ENCODE measurements at regions not wholly inside any gene's neighbourhood (a gene's known extent, or its start where the extent isn't known, plus 50 kb on each side); places are given as distances from the start of the nearest gene placed in this dataset.

DNA sequence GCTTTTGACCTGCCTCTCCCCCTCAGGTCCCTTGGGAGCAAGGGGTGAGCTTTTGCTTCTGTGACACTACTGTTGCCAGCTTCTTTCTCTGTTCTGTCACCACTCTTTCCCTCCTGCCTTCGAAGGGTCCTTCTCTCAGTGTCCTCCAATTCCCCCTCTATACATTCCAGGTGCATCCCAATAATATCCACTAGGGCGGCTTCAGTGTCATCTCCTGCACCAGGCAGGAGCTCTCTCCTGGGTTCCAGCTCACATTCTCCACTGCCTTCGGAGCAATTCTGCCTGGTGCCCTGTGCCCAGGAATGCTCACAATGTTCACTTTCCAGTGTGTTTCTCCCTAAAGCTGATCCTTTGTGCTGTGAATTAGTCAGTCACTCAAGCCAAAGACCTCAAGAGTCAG lies 83.9 kb upstream of the CXCL14 start (continued):
- TF ChIP-seq ZNF70 (CRISPR knock-in tag; IDR thresholded peaks at IDR 0.05) (no peak), ZNF8 (CRISPR knock-in tag; IDR thresholded peaks at IDR 0.05) (no peak), TCF4 (CRISPR knock-in tag; IDR thresholded peaks at IDR 0.05; ENCODE audit: borderline replicate concordance) (no peak), RARB (CRISPR knock-in tag; IDR thresholded peaks at IDR 0.05) (no peak), TOX (CRISPR knock-in tag; IDR thresholded peaks at IDR 0.05; ENCODE audit: borderline replicate concordance) (no peak), ARNTL (CRISPR knock-in tag; IDR thresholded peaks at IDR 0.05; ENCODE audit: borderline replicate concordance, low read depth) (no peak), OSR1 (CRISPR knock-in tag; IDR thresholded peaks at IDR 0.05) (no peak), ZFP30 (CRISPR knock-in tag; IDR thresholded peaks at IDR 0.05) (no peak), CSDC2 (CRISPR knock-in tag; IDR thresholded peaks at IDR 0.05) (no peak)
- TF ChIP-seq, protein P1, sequence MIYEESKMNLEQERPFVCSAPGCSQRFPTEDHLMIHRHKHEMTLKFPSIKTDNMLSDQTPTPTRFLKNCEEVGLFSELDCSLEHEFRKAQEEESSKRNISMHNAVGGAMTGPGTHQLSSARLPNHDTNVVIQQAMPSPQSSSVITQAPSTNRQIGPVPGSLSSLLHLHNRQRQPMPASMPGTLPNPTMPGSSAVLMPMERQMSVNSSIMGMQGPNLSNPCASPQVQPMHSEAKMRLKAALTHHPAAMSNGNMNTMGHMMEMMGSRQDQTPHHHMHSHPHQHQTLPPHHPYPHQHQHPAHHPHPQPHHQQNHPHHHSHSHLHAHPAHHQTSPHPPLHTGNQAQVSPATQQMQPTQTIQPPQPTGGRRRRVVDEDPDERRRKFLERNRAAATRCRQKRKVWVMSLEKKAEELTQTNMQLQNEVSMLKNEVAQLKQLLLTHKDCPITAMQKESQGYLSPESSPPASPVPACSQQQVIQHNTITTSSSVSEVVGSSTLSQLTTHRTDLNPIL (CRISPR knock-in tag; IDR thresholded peaks at IDR 0.05; ENCODE audit: low read depth), result no peak
- TF ChIP-seq, protein P2, sequence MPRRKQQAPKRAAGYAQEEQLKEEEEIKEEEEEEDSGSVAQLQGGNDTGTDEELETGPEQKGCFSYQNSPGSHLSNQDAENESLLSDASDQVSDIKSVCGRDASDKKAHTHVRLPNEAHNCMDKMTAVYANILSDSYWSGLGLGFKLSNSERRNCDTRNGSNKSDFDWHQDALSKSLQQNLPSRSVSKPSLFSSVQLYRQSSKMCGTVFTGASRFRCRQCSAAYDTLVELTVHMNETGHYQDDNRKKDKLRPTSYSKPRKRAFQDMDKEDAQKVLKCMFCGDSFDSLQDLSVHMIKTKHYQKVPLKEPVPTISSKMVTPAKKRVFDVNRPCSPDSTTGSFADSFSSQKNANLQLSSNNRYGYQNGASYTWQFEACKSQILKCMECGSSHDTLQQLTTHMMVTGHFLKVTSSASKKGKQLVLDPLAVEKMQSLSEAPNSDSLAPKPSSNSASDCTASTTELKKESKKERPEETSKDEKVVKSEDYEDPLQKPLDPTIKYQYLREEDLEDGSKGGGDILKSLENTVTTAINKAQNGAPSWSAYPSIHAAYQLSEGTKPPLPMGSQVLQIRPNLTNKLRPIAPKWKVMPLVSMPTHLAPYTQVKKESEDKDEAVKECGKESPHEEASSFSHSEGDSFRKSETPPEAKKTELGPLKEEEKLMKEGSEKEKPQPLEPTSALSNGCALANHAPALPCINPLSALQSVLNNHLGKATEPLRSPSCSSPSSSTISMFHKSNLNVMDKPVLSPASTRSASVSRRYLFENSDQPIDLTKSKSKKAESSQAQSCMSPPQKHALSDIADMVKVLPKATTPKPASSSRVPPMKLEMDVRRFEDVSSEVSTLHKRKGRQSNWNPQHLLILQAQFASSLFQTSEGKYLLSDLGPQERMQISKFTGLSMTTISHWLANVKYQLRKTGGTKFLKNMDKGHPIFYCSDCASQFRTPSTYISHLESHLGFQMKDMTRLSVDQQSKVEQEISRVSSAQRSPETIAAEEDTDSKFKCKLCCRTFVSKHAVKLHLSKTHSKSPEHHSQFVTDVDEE (CRISPR knock-in tag; IDR thresholded peaks at IDR 0.05), result no peak

DNA sequence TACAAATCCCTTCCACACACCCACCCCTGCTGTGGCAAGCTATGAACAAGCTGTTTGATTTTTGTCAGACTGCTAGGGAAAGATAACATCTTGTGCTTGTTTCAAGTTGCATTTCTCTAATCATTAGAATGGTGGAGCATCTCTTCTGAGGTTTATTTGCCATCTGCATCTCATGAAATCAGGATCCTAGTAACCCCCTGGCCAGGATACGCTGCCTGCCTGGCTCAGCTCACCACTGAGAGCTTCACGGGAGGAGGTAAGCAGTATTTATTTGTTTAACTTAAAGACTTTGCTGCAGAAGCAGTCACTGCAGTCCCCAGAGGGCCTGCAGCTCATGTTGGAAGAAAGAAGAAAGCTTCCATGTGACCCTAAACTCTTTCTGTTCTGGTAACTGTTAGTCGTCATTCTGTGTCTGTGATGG lies 83.3 kb upstream of the CXCL14 start:
- ATAC-seq, result no peak
- TF ChIP-seq ZNF565 (CRISPR knock-in tag; conservative IDR thresholded peaks at IDR 0.05; ENCODE audit: low read depth) (no peak), ZC3H10 (CRISPR knock-in tag; IDR thresholded peaks at IDR 0.05) (no peak), ZFP30 (CRISPR knock-in tag; IDR thresholded peaks at IDR 0.05) (no peak)
- TF ChIP-seq, protein P2 (CRISPR knock-in tag; IDR thresholded peaks at IDR 0.05), result no peak

DNA sequence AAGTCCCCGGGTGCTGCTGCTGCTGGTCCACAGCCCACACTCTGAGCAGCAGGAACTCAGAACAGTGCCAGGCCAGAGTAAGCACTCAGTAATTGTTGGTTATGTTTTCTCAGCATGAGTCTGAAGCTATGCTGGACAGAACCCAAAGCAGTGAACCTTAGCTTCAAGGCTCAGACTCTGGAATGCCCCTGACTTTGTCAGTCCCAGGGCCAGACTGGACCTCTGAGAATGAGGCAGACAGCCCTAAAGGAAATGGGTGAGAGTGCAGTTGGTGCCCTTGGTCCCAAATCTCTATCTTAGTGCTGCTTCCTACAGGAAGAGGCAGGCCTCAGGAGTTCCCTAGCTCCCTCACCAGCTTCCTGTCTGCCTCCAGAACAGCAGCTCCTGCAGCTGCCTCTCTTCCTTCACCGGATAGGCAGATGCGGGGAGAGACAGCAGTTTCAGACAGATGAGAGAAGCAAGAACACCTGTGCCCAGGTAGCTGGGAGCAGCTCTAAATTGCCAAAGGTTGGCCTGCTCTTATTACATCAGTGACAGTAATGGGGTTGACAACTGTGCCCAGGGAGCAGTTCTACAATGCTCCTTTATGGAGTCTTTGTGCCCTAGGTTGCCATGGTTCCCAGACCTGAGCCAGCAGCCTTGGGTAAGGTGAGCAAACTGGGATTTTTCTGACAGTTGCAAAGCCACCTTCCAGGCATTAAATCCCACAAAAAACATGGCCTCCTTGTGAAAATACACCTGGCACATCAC lies 82.2 kb upstream of the CXCL14 start:
- no peak for ATAC-seq

More for the DNA sequence above, 82.2 kb upstream of the CXCL14 start:
- TF ChIP-seq ZNF70 (CRISPR knock-in tag; IDR thresholded peaks at IDR 0.05), result no peak
- TF ChIP-seq, protein P2 (CRISPR knock-in tag; IDR thresholded peaks at IDR 0.05), result no peak
- TF ChIP-seq ESRRG (CRISPR knock-in tag; IDR thresholded peaks at IDR 0.05), result no peak
- TF ChIP-seq, protein P3, sequence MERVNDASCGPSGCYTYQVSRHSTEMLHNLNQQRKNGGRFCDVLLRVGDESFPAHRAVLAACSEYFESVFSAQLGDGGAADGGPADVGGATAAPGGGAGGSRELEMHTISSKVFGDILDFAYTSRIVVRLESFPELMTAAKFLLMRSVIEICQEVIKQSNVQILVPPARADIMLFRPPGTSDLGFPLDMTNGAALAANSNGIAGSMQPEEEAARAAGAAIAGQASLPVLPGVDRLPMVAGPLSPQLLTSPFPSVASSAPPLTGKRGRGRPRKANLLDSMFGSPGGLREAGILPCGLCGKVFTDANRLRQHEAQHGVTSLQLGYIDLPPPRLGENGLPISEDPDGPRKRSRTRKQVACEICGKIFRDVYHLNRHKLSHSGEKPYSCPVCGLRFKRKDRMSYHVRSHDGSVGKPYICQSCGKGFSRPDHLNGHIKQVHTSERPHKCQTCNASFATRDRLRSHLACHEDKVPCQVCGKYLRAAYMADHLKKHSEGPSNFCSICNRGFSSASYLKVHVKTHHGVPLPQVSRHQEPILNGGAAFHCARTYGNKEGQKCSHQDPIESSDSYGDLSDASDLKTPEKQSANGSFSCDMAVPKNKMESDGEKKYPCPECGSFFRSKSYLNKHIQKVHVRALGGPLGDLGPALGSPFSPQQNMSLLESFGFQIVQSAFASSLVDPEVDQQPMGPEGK (CRISPR knock-in tag; IDR thresholded peaks at IDR 0.05; ENCODE audit: borderline replicate concordance), result no peak
- no peak for TF ChIP-seq ARNTL (CRISPR knock-in tag; IDR thresholded peaks at IDR 0.05; ENCODE audit: borderline replicate concordance, low read depth)
- TF ChIP-seq RARB (CRISPR knock-in tag; IDR thresholded peaks at IDR 0.05), result no peak
- TF ChIP-seq BACH2 (CRISPR knock-in tag; IDR thresholded peaks at IDR 0.05; ENCODE audit: borderline replicate concordance), result no peak
- TF ChIP-seq PPARA (CRISPR knock-in tag; IDR thresholded peaks at IDR 0.05; ENCODE audit: borderline replicate concordance), result no peak
- TF ChIP-seq OSR1 (CRISPR knock-in tag; IDR thresholded peaks at IDR 0.05), result no peak
- TF ChIP-seq ISL1 (CRISPR knock-in tag; IDR thresholded peaks at IDR 0.05), result no peak
- no peak for TF ChIP-seq ZFP30 (CRISPR knock-in tag; IDR thresholded peaks at IDR 0.05)
- no peak for TF ChIP-seq ZNF8 (CRISPR knock-in tag; IDR thresholded peaks at IDR 0.05)
- TF ChIP-seq TCF4 (CRISPR knock-in tag; IDR thresholded peaks at IDR 0.05; ENCODE audit: borderline replicate concordance), result no peak

Measured in SK-N-SH treated with all-trans-retinoic acid at 6 μM for 48 hours (cell line).